Hypothalamus (tissue), 51 donors: ENCODE measurements at regions not wholly inside any gene's neighbourhood (a gene's known extent, or its start where the extent isn't known, plus 50 kb on each side); places are given as distances from the start of the nearest gene placed in this dataset.
"Not testable (repeated sequence)": the region's sequence is repeated elsewhere in the genome, so short reads cannot be mapped to it uniquely, and the experiment has no call there.

Experiments used
- DNase-seq, 51 donors: peaks; one replicate each; lab custom pipeline; 2025; lab: John Stamatoyannopoulos, UW

GRCh38 chr14:106346534-106347290 is 820.3 kb downstream of the TMEM121 start:
- no peak for DNase-seq

GRCh38 chr14:106347291-106347778 is 821.0 kb downstream of the TMEM121 start:
- no peak for DNase-seq

GRCh38 chr14:106347890-106348755 is 821.7 kb downstream of the TMEM121 start:
- no peak for DNase-seq

DNA sequence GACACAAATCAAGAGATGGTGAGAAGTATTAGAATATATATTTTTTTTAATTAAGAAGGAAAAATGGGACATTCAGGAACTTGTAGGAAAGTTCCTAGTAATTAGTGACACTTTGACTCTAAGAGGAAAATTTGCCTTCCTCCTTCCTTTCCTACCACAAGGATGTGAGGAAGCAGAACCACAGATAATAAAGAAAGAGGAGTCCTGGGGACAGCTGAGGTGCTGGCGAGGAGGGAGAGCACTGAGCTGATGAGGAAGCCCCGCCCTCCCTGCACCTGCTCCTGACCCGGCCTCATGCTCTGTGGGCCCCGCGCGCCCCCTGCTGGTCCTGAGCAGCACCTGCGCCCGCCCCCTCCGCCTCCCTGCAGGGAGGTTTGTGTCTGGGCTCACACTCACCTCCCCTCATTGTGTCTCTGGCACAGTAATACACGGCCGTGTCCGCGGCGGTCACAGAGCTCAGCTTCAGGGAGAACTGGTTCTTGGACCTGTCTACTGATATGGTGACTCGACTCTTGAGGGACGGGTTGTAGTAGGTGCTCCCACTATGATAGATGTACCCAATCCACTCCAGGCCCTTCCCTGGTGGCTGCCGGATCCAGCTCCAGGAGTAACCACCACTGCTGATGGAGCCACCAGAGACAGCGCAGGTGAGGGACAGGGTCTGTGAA is 822.6 kb downstream of the TMEM121 start:
- not testable (repeated sequence) for DNase-seq

DNA sequence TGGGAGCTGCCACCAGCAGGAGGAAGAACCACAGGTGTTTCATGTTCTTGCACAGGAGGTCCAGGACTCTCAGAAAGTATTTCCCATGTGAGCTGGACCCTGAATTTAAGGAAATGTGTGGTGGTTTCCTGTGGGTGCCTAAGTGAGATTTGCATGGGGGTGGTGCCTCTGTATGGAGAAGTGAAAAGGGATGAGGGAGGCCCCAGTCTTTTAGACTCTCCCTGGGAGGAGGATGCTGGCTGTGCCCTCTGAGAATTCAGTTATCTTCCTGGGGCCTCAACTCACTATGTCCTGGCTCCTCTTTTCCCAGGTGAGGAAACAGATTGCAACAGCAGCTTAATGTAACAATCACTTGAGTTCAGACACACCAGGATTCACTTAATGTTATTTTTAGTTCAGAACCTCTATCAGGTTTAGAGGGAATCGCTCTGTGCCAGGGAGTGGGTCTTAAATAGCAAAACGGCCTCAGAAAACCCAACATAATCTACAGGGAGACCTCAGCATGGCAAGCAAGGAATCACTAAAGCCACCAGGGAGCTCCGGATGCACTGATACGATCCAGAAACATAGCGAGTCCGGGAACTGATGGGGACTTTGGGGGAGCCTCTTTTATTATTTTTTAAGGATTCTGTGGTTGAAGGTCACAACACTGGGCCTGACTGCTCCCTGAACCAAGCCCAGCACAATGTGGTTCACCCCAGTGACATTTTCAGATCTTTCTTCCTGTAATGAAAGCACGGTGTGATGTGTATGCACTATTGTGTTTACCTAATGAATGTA is 823.5 kb downstream of the TMEM121 start:
- not testable (repeated sequence) for DNase-seq

GRCh38 chr14:106355007-106355791 is 828.8 kb downstream of the TMEM121 start:
- DNase-seq, result not testable (repeated sequence)

GRCh38 chr14:106355881-106356642 is 829.7 kb downstream of the TMEM121 start:
- DNase-seq, result not testable (repeated sequence)

DNA sequence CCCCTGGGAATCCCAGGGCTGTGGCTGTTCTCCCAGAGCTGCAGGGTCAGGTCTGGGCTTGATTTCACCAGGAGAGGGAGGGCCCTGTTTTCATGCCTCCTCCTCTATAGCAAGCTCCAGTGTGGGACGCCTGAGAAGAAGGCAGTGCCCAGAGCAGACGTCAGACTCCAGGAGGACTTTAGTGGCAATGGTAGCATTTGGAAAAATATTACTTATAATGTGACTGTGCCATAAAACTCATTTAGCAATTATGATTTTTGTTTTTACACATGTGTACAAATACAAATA is 830.2 kb downstream of the TMEM121 start:
- DNase-seq, result not testable (repeated sequence)

DNA sequence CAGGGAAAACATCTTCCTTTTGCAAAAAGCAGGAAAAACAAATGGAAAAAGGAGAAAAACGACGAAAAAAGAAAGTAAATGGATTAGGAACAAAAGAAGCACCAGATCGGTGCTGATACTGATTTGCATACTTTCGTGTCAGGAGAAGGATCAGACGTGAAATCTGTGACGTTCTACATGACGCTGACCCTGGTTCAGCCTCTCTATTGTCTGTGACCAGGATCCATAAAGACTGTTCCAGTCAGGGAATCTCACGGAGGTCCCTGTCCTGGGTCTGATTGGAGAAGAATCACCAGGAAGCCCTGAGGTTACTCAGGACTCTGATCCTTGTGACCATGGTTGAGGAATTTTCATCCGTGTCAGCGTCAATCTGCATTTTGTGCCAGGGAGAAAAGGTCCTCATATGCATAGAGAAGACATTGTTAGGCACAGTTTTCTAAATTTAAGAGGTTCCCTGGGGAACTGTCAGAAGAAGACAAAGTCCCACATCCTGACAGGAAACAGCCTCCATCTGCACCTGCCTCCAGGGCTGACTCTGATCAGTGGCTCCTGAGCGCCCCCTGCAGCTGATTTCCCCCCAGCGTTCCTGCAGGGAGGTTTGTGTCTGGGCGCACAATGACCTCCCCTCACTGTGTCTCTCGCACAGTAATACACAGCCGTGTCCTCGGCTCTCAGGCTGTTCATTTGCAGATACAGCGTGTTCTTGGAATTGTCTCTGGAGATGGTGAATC is 832.9 kb downstream of the TMEM121 start:
- not testable (repeated sequence) for DNase-seq

DNA sequence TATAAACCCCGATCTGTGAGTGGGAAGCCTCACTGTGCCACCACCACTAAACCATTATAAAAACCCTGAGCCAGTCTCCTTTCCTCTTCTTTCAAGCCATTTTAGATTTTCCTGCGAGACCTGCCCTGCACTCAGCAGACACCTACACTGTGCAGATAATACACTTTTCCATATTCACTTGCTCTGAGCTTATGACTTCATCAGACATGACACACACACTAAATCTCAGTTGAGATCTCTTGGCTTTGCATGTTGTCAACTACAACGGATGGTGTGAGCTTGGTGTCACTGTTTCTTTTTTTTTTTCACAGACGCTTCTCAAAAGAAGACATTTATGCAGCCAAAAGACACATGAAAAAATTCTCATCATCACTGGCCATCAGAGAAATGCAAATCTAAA is 839.0 kb downstream of the TMEM121 start:
- not testable (repeated sequence) for DNase-seq

GRCh38 chr14:106365894-106366293 is 839.5 kb downstream of the TMEM121 start:
- DNase-seq, result not testable (repeated sequence)

- not testable (repeated sequence) for DNase-seq
These were observed 840.6 kb downstream of the TMEM121 start for GRCh38 chr14:106366971-106367370.

GRCh38 chr14:106369456-106369855 is 843.1 kb downstream of the TMEM121 start:
- not testable (repeated sequence) for DNase-seq

DNA sequence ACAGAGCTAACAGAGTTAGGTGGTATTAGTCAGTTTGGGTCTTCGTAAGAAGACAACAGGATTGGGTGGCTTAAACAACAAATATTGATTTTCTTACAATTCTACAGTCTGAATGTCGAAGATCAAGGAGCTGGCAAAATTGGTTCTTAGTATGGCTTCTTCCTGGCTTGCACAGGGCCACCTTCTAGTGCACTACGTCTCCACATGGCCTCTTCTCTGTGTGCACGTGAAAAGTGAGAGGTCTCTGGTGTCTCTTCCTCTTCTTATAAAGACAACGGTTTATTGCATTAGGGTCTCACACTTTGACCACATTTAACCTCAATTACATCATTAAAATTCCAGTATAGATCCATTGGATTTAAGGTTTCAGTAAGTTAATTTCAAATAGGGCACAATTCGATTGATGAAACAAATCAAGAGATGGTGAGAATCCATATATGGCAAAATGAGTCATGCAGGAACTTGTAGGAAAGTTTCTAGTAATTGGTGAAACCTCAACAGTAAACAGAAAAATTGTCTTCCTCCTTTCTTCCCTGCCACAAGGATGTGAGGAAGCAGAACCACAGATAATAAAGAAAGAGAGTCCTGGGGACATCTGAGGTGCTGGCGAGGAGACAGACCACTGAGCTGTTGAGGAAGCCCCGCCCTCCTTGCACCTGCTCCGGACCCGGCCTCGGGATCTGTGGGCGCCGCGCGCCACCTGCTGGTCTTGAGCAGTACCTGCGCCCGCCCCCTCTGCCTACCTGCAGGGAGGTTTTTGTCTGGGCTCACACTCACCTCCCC is 846.7 kb downstream of the TMEM121 start:
- DNase-seq, result peak in 1 of 51 donors; percentile 19

GRCh38 chr14:106373653-106374110 is 847.3 kb downstream of the TMEM121 start:
- not testable (repeated sequence) for DNase-seq

GRCh38 chr14:106377432-106377831 is 851.0 kb downstream of the TMEM121 start:
- no peak for DNase-seq

- DNase-seq, result no peak
These were observed 851.8 kb downstream of the TMEM121 start for GRCh38 chr14:106378191-106378590.
